Stomach (tissue), 4 donors: ENCODE measurements at regions not wholly inside any gene's neighbourhood (a gene's known extent, or its start where the extent isn't known, plus 50 kb on each side); places are given as distances from the start of the nearest gene placed in this dataset.

Source experiments
- CTCF ChIP-seq, 7 experiments: fragments of 450-650 bp in 4 of 7; fragments of 200-600 bp in 3 of 7; sonication (generic) in 3 of 7; IDR thresholded peaks; one replicate each; pipeline ENCODE4 v1.5.1; 2016 to 2019; ENCODE audit warnings: antibody characterized with exemption in 7 of 7, control low read depth in 2 of 7, mild to moderate bottlenecking in 1 of 7
- POLR2A ChIP-seq, 4 donors: fragments of 450-650 bp; IDR thresholded peaks; one replicate each; pipeline ENCODE4 v1.6.1; 2016; ENCODE audit warnings: antibody characterized with exemption in 4 of 4, control low read depth in 2 of 4, mild to moderate bottlenecking in 1 of 4, moderate library complexity in 1 of 4
- POLR2AphosphoS5 ChIP-seq, 3 donors: sonication (generic); formaldehyde crosslinking; IDR thresholded peaks; one replicate each; pipeline ENCODE4 v1.6.1; 2016; ENCODE audit warnings: antibody characterized with exemption in 3 of 3

- TF ChIP-seq CTCF (IDR thresholded peaks at IDR 0.05) (no peak), POLR2A (IDR thresholded peaks at IDR 0.05) (no peak), POLR2AphosphoS5 (IDR thresholded peaks at IDR 0.05) (no peak)
These were observed 154.1 kb upstream of the CDH19 start for GRCh38 chr18:66757946-66758345.
